ENCODE measurements at regions not wholly inside any gene's neighbourhood (a gene's known extent, or its start where the extent isn't known, plus 50 kb on each side); places are given as distances from the start of the nearest gene placed in this dataset.
"Not testable (repeated sequence)": the region's sequence is repeated elsewhere in the genome, so short reads cannot be mapped to it uniquely, and the experiment has no call there.

DNA sequence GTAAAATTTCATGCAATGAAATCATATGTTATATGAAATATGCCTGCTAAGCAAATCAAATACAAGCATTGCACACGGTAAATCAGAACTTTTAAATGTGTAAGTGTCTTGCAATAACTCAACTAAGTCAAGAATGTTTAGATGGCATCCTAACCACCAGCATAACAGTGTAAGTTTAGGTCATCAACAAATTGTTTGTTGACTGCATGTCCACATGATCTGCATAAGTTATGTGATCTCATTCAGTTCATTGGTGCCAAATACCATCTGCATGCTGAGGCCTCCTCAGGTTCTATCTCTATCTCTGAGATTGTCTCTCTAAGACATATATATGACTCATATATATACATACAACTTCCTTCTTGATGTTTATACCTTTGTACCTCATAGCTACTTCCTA lies 159.6 kb upstream of the STK32A start:
- DNase-seq: no peak
- Mint-ChIP-seq H3K36me3 (ENCODE audit: low read depth) (no peaks in the 10 kb centered on the region), H3K4me3 (no peak overlapping the region), H3K9me3 (no peaks in the 10 kb centered on the region), H3K4me1 (no peaks in the 10 kb centered on the region), H3K27ac (no peak overlapping the region), H3K27me3 (no peaks in the 10 kb centered on the region)
- intact Hi-C loops (cut with micrococcal nuclease): no loop called here

DNA sequence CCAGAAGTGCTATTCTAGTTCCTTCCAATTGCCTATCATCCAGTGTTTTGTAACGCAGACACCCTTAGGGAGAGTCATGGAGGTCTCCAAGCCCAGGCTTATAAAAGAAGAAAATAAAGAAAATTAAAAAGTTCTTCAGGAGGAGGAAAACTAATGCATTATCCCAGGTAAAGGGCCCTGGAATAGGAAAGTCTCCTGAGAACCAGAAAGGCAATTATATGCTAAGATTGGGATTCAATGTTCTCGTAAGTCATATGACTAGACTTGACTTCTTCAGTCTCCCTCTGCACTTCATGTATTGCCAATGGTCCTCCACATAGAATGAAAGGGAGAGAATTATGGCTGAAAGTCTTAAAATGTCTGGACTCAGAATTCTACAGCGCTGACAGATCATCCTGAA lies 154.4 kb upstream of the STK32A start:
- Mint-ChIP-seq H3K4me3 (no peak overlapping the region), H3K27ac (no peak overlapping the region), H3K9me3 (no peaks in the 10 kb centered on the region), H3K27me3 (no peaks in the 10 kb centered on the region), H3K36me3 (ENCODE audit: low read depth) (no peaks in the 10 kb centered on the region), H3K4me1 (no peaks in the 10 kb centered on the region)
- intact Hi-C loops (cut with micrococcal nuclease): no loop called here
- DNase-seq: no peak

DNA sequence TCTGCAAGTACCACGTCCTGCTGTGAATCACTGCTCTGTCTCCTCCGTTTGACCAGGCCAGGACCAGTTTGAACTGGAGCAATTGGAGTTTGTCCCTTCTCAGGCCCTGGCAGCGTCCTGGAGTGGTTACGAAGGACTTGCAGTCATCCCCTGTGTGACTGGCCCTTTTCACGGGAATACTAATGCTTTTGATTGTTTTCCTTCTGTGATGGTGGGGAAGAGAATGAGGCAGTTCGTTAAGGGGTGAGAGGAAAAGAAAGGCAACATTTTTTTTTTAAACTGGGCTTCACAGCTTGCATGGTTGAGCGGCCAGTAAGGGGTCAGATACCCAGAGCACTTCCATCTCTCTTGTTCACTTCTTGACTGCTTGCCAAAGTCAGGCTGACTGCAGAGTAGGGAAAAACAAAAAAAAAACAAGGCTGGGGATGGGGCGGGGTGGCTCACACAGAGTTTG lies 153.5 kb upstream of the STK32A start:
- Mint-ChIP-seq H3K27ac (no peak overlapping the region), H3K36me3 (ENCODE audit: low read depth) (no peaks in the 10 kb centered on the region), H3K4me3 (no peak overlapping the region), H3K27me3 (no peaks in the 10 kb centered on the region), H3K9me3 (no peaks in the 10 kb centered on the region), H3K4me1 (no peaks in the 10 kb centered on the region)
- intact Hi-C loops (cut with micrococcal nuclease): no loop called here
- DNase-seq: no peak

DNA sequence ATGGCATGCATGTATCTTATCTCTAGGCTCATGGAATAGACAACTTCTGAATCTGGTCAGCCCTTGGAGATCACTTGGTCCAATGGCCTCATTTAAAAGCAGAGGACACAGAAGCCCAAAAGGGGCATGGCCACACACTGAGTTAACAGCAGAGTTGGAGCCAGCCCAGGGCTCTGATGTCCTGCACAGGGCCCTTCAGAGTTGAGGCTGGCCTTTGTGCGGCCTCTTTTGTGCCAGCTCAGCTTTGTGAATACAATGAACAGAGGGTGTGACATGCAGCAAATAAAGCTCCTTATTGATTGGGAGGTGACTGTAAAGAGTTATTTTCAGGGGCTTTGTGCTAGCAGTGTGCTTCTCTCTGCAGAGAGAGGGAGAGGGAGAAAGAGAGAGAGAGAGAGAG lies 150.1 kb upstream of the STK32A start:
- intact Hi-C loops (cut with micrococcal nuclease): no loop called here
- DNase-seq: no peak
- Mint-ChIP-seq H3K36me3 (ENCODE audit: low read depth) (no peaks in the 10 kb centered on the region), H3K27ac (no peak overlapping the region), H3K9me3 (no peaks in the 10 kb centered on the region), H3K27me3 (no peaks in the 10 kb centered on the region), H3K4me3 (no peak overlapping the region), H3K4me1 (no peaks in the 10 kb centered on the region)

GRCh38 chr5:147085409-147085808 lies 149.4 kb upstream of the STK32A start:
- no peak for DNase-seq
- no peaks in the 10 kb centered on the region for H3K36me3 Mint-ChIP-seq (ENCODE audit: low read depth)
- intact Hi-C loops (cut with micrococcal nuclease): no loop called here
- H3K4me3 Mint-ChIP-seq: no peak overlapping the region
- H3K9me3 Mint-ChIP-seq: no peaks in the 10 kb centered on the region
- no peak overlapping the region for H3K27ac Mint-ChIP-seq
- no peaks in the 10 kb centered on the region for H3K4me1 Mint-ChIP-seq
- H3K27me3 Mint-ChIP-seq: no peaks in the 10 kb centered on the region

DNA sequence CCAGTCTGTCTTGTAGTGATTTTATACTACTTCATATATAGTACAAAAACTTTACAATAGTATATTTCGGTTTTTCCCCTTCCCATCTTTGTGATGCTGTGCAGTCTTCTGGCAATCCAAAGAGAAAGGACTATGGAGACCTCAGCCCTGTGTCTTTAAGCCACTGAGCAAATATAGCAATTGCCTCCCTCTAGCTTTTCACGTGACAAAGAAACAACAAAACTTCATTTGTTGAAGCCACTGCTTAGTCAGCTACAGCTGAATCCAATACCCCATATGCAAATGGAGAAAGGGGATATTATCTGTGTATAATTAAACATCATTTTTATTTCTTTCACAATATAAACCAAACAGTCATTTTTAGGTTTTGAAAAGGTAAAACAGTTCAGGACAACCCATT lies 142.8 kb upstream of the STK32A start:
- DNase-seq: no peak
- Mint-ChIP-seq H3K36me3 (ENCODE audit: low read depth) (no peaks in the 10 kb centered on the region), H3K4me3 (no peak overlapping the region), H3K9me3 (no peaks in the 10 kb centered on the region), H3K27ac (no peak overlapping the region), H3K4me1 (no peaks in the 10 kb centered on the region), H3K27me3 (no peaks in the 10 kb centered on the region)
- intact Hi-C loops (cut with micrococcal nuclease): loop anchor here (10.0 kb wide), 1 partner anchor 93 kb away; no protein-coding TSS in a partner anchor

DNA sequence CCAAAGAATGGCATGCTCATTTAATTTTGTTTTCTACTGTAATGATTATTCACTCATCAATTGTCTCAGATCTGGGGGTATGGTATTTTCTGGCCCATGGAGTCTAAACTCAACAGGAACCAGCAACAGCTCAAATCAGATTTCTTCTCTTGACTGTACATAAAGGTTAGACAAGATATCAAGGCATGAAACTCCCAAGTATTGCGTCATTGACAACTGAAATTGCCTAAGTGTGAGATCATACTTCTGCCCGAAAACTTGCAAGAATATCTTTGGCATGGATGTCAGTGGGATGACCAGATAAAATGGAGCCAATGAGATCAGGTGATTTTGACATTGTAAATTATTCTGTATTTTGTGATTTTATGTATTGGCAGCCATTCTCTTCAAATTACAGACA lies 141.7 kb upstream of the STK32A start:
- no peak for DNase-seq
- Mint-ChIP-seq H3K27ac (no peak overlapping the region), H3K9me3 (no peaks in the 10 kb centered on the region), H3K4me1 (no peaks in the 10 kb centered on the region), H3K27me3 (no peaks in the 10 kb centered on the region), H3K36me3 (ENCODE audit: low read depth) (no peaks in the 10 kb centered on the region), H3K4me3 (no peak overlapping the region)
- intact Hi-C loops (cut with micrococcal nuclease): loop anchor here (10.0 kb wide), 1 partner anchor 92 kb away; no protein-coding TSS in a partner anchor

GRCh38 chr5:147095740-147096139 lies 139.1 kb upstream of the STK32A start:
- Mint-ChIP-seq H3K4me3 (no peak overlapping the region), H3K9me3 (no peaks in the 10 kb centered on the region), H3K4me1 (no peaks in the 10 kb centered on the region), H3K27ac (no peak overlapping the region), H3K27me3 (no peaks in the 10 kb centered on the region), H3K36me3 (ENCODE audit: low read depth) (no peaks in the 10 kb centered on the region)
- no peak for DNase-seq
- intact Hi-C loops (cut with micrococcal nuclease): loop anchor here (10.0 kb wide), 1 partner anchor 89 kb away; no protein-coding TSS in a partner anchor

GRCh38 chr5:147098233-147098790 lies 136.5 kb upstream of the STK32A start:
- Mint-ChIP-seq H3K27ac (no peak overlapping the region), H3K4me3 (no peak overlapping the region), H3K4me1 (no peaks in the 10 kb centered on the region), H3K36me3 (ENCODE audit: low read depth) (no peaks in the 10 kb centered on the region), H3K27me3 (no peaks in the 10 kb centered on the region), H3K9me3 (no peaks in the 10 kb centered on the region)
- peak; percentile 64 for DNase-seq
- intact Hi-C loops (cut with micrococcal nuclease): loop anchor here (10.0 kb wide), 1 partner anchor 86 kb away; no protein-coding TSS in a partner anchor

DNA sequence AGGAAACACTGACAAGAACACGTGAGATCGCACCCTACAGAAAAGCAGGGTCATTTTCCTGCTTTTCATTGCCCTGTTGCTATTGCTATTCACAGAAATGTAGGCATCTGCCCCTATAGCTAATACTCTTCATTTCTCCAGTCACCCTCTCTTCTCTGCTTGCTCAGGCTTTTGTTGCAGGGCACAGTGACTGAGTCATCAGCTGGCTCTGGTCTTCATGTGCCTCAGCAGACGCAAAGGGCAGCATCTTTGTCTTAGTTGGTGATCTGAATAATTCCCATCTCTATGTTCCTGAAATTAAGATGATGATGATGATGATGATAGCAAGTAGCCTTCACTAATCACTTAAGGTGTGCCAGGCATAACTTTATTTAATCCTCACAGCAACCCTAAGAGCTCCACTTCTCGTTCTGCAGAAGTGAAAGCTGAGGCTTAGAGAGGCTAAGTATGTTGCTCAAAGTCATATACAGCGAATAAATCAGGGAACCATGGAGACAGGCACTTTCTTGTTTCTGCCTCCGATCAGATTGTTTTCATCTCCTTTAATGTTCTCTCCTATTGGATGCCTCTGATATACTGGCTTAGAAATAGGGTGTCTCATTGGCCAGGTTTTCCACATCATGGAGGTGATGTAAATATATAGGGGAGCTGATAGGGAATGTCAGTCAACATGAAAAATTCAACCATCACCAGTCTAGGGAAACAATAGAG lies 133.0 kb upstream of the STK32A start:
- Mint-ChIP-seq H3K36me3 (ENCODE audit: low read depth) (no peaks in the 10 kb centered on the region), H3K27ac (no peak overlapping the region), H3K27me3 (no peaks in the 10 kb centered on the region), H3K4me3 (no peak overlapping the region), H3K4me1 (no peaks in the 10 kb centered on the region), H3K9me3 (no peaks in the 10 kb centered on the region)
- DNase-seq: no peak
- intact Hi-C loops (cut with micrococcal nuclease): no loop called here

GRCh38 chr5:147112899-147113298 lies 121.9 kb upstream of the STK32A start:
- no peak overlapping the region for H3K4me3 Mint-ChIP-seq

GRCh38 chr5:147113967-147114366 lies 120.9 kb upstream of the STK32A start:
- intact Hi-C loops (cut with micrococcal nuclease): no loop called here
- no peaks in the 10 kb centered on the region for H3K4me1 Mint-ChIP-seq
- H3K36me3 Mint-ChIP-seq (ENCODE audit: low read depth): no peaks in the 10 kb centered on the region
- H3K9me3 Mint-ChIP-seq: no peaks in the 10 kb centered on the region
- H3K27ac Mint-ChIP-seq: no peak overlapping the region
- H3K4me3 Mint-ChIP-seq: no peak overlapping the region
- DNase-seq: no peak
- H3K27me3 Mint-ChIP-seq: no peaks in the 10 kb centered on the region

More at GRCh38 chr5:147112899-147113298, 121.9 kb upstream of the STK32A start:
- Mint-ChIP-seq H3K9me3 (no peaks in the 10 kb centered on the region), H3K27me3 (no peaks in the 10 kb centered on the region), H3K4me1 (no peaks in the 10 kb centered on the region), H3K27ac (no peak overlapping the region), H3K36me3 (ENCODE audit: low read depth) (no peaks in the 10 kb centered on the region)
- intact Hi-C loops (cut with micrococcal nuclease): no loop called here
- no peak for DNase-seq

- intact Hi-C loops (cut with micrococcal nuclease); H3K27me3 Mint-ChIP-seq; H3K36me3 Mint-ChIP-seq (ENCODE audit: low read depth); H3K27ac Mint-ChIP-seq; DNase-seq; H3K4me1 Mint-ChIP-seq; H3K4me3 Mint-ChIP-seq: not testable (repeated sequence)
- peaks cover 18% of the 10 kb centered on the region for H3K9me3 Mint-ChIP-seq
These were observed 95.1 kb upstream of the STK32A start for GRCh38 chr5:147139759-147140158.

GRCh38 chr5:147140558-147140957 lies 94.3 kb upstream of the STK32A start:
- DNase-seq: no peak
- Mint-ChIP-seq H3K4me1 (no peaks in the 10 kb centered on the region), H3K36me3 (ENCODE audit: low read depth) (no peaks in the 10 kb centered on the region), H3K9me3 (peaks cover 18% of the 10 kb centered on the region), H3K27me3 (no peaks in the 10 kb centered on the region), H3K4me3 (no peak overlapping the region), H3K27ac (no peak overlapping the region)
- intact Hi-C loops (cut with micrococcal nuclease): no loop called here

- H3K27me3 Mint-ChIP-seq; H3K36me3 Mint-ChIP-seq (ENCODE audit: low read depth); DNase-seq; H3K4me1 Mint-ChIP-seq; intact Hi-C loops (cut with micrococcal nuclease); H3K4me3 Mint-ChIP-seq; H3K27ac Mint-ChIP-seq: not testable (repeated sequence)
- H3K9me3 Mint-ChIP-seq: peaks cover 11% of the 10 kb centered on the region
These were observed 93.2 kb upstream of the STK32A start for GRCh38 chr5:147141580-147141979.

Data from activated CD4-positive, alpha-beta T cell treated with anti-CD3 and anti-CD28 coated beads, Interleukin-2, amount 10 ng/mL, durations not matched to agents 24 days and 14 days (primary cell).